Transverse colon (tissue), 4 donors: ENCODE measurements at regions not wholly inside any gene's neighbourhood (a gene's known extent, or its start where the extent isn't known, plus 50 kb on each side); places are given as distances from the start of the nearest gene placed in this dataset.

ENCODE experiments used
- DNase-seq: peaks from one replicate; pipeline ENCODE4 v3.0.0-alpha.2; 2019
- H3K27ac ChIP-seq, 4 donors: fragments of 200-600 bp; sonication (generic); 2 replicates each; pipeline ENCODE4 v1.5.1; 2016 to 2018; ENCODE audit warnings: inconsistent platforms in 4 of 4
- H3K27me3 ChIP-seq: fragments of 200-600 bp; sonication (generic); 2 replicates; pipeline ENCODE4 v1.5.1; 2017; ENCODE audit warnings: inconsistent platforms
- H3K36me3 ChIP-seq, 4 donors: fragments of 200-600 bp; sonication (generic); 2 replicates each; pipeline ENCODE4 v1.5.1; 2017 to 2019; ENCODE audit warnings: inconsistent platforms in 4 of 4
- H3K4me1 ChIP-seq, 4 donors: fragments of 200-600 bp; sonication (generic); 2 replicates each; pipeline ENCODE4 v1.5.1; 2017 to 2020; ENCODE audit warnings: inconsistent platforms in 4 of 4
- H3K4me3 ChIP-seq, 4 donors: fragments of 200-600 bp; sonication (generic); 1 replicate in 1 of 4; 2 replicates in 3 of 4; pipeline versions ENCODE4 v1.5.1 to v1.6.1; 2017 to 2019; ENCODE audit warnings: inconsistent platforms in 4 of 4
- H3K9me3 ChIP-seq, 2 donors: fragments of 200-600 bp; sonication (generic); 2 replicates each; pipeline ENCODE4 v1.5.1; 2017 to 2019; ENCODE audit warnings: inconsistent platforms in 2 of 2
- EP300 ChIP-seq: sonication (generic); formaldehyde crosslinking; IDR thresholded peaks from one replicate; pipeline ENCODE4 v1.6.1; 2017; ENCODE audit warnings: antibody characterized with exemption, low read depth
- POLR2A ChIP-seq: fragments of 450-650 bp; IDR thresholded peaks from one replicate; pipeline ENCODE4 v1.6.1; 2016; ENCODE audit warnings: antibody characterized with exemption, mild to moderate bottlenecking, moderate library complexity
- POLR2AphosphoS5 ChIP-seq, 3 donors: sonication (generic); formaldehyde crosslinking; IDR thresholded peaks; one replicate each; pipeline ENCODE4 v1.6.1; 2016; ENCODE audit warnings: antibody characterized with exemption in 3 of 3
- WGBS, 2 donors: methylation state at CpG; one replicate each; pipeline ENCODE4 v1.1.5; 2018; ENCODE audit warnings: low coverage in 1 of 2; 5-methylcytosine and 5-hydroxymethylcytosine counted together
- in situ Hi-C, 4 donors: fragments of 200-750 bp; cut with MboI; loops; one replicate each; pipeline versions ENCODE4 v1.15.0 to v1.15.1; 2017; ENCODE audit warnings: low sequenced_read_pairs in 3 of 4, low pct_ligation_motif_present in 1 of 4, low pct_unique_long_range_greater_than_20kb in 1 of 4
- intact Hi-C: fragments of 100-400 bp; cut with DNase I; formaldehyde crosslinking; loops from one replicate; pipeline ENCODE4 v1.15.1; 2023; ENCODE audit warnings: low total_unique reads
- TF ChIP-seq, protein P1 (sequence below), 5 experiments: fragments of 200-600 bp in 3 of 5; fragments of 450-650 bp in 2 of 5; sonication (generic) in 3 of 5; IDR thresholded peaks; 1 replicate in 2 of 5; 2 replicates in 3 of 5; pipeline ENCODE4 v1.5.1; 2016 to 2017; ENCODE audit warnings: antibody characterized with exemption in 5 of 5, inconsistent platforms in 3 of 5, mild to moderate bottlenecking in 2 of 5, moderate library complexity in 1 of 5

DNA sequence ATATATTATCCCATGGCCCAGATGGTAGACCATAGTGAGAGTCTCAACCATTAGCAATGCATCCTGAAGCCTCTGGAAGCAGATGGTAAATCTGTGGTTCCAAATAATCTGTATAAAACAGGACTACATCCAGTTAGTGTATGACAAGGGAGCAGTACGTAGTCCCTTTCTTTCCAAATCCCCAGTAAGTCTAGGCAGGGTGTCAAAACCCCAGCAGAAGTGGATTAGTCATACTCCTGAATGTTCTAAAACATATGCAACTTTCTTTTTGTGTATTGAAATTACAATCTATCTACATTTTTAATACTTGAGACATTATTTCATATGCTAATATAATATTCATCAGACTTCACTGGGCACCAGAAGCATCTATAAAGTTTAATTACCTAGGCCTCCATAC lies 295.1 kb upstream of the ANO5 start:
- TF ChIP-seq POLR2A = no peak
- no peak for TF ChIP-seq EP300
- no peak for TF ChIP-seq POLR2AphosphoS5 (IDR thresholded peaks at IDR 0.05)
- TF ChIP-seq, protein P1, sequence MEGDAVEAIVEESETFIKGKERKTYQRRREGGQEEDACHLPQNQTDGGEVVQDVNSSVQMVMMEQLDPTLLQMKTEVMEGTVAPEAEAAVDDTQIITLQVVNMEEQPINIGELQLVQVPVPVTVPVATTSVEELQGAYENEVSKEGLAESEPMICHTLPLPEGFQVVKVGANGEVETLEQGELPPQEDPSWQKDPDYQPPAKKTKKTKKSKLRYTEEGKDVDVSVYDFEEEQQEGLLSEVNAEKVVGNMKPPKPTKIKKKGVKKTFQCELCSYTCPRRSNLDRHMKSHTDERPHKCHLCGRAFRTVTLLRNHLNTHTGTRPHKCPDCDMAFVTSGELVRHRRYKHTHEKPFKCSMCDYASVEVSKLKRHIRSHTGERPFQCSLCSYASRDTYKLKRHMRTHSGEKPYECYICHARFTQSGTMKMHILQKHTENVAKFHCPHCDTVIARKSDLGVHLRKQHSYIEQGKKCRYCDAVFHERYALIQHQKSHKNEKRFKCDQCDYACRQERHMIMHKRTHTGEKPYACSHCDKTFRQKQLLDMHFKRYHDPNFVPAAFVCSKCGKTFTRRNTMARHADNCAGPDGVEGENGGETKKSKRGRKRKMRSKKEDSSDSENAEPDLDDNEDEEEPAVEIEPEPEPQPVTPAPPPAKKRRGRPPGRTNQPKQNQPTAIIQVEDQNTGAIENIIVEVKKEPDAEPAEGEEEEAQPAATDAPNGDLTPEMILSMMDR (IDR thresholded peaks at IDR 0.05) = no peak
- Histone ChIP-seq H3K9me3 (no peaks in the 10 kb centered on the region), H3K27ac (no peak overlapping the region), H3K4me1 (no peaks in the 10 kb centered on the region), H3K36me3 (no peaks in the 10 kb centered on the region), H3K27me3 (no peaks in the 10 kb centered on the region), H3K4me3 (no peak overlapping the region)
- in situ Hi-C loops = no loop called here
- WGBS, 2 donors = 76% methylated on average over 1 of the region's 1 CpG; no CpG with 5 or more reads in 1 of the 2 donors
- intact Hi-C loops = no loop called here
- no peak for DNase-seq

DNA sequence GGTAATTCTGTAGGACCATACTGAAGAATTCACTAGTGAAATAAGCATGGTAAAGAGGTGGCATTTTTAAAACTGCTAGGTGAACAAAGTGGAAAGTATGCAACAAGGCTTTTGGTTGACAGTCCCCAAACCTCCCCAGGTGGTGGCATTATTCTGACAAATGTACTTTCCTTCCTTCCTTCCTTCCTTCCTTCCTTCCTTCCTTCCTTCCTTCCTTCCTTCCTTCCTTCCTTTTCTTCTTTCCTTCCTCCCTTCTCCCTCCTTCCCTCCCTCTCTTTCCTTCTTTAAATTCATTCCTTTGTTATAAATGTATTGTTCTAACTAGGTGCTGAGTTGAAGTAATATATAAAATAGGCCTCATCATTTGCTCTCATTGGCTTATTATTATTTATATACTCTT lies 284.7 kb upstream of the ANO5 start:
- Histone ChIP-seq H3K4me3 (no peak overlapping the region), H3K4me1 (no peaks in the 10 kb centered on the region), H3K27me3 (no peaks in the 10 kb centered on the region), H3K36me3 (no peaks in the 10 kb centered on the region), H3K9me3 (no peaks in the 10 kb centered on the region), H3K27ac (no peak overlapping the region)
- TF ChIP-seq EP300 (no peak), POLR2A (no peak), POLR2AphosphoS5 (IDR thresholded peaks at IDR 0.05) (no peak)
- TF ChIP-seq, protein P1 (IDR thresholded peaks at IDR 0.05) = no peak
- intact Hi-C loops (no loop called here), in situ Hi-C loops (no loop called here)
- DNase-seq = no peak

DNA sequence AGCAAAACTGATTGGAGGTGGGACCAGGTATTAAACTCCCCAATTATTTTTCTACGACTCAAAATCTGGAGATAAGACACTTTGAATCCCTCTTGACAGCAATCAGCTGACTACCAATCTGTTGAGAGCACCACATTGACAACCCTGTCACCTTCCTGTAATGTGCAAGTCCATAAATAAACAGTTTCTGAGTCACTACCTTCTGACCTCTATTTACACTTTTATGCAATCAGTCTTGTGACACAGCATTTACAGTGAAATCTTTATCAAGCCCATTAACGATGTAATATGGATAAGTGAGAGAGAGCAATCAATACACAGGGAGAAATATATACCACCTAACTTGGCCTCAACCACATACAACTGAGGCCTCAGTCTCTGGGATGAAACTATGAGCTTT lies 283.7 kb upstream of the ANO5 start:
- 37 to 64% methylated on average over 2 of the region's 2 CpGs for WGBS, 2 donors

DNA sequence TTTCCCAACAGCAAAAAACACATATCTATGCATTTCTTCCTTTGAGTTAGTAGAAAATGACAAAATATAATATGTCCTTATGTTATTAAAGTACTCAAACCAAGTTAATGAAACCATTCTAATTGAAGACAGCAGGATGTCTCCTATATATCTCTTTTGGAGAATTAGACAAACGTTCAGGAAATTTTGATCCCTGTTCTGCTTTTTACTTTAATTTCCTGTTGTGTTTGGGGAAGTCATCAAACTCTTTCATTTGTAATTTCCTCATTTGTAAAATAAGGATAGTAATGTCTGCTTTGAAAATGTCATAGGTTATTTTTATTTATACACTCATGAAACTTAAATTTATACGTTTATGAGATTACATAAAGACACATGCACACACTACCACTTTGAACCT lies 281.8 kb upstream of the ANO5 start:
- Histone ChIP-seq H3K4me3 (no peak overlapping the region), H3K4me1 (no peaks in the 10 kb centered on the region)
- intact Hi-C loops = no loop called here

More for the DNA sequence above, 283.7 kb upstream of the ANO5 start:
- TF ChIP-seq, protein P1 (IDR thresholded peaks at IDR 0.05) = no peak
- TF ChIP-seq EP300 = no peak
- TF ChIP-seq POLR2AphosphoS5 (IDR thresholded peaks at IDR 0.05) = no peak
- TF ChIP-seq POLR2A = no peak
- no peaks in the 10 kb centered on the region for H3K9me3 ChIP-seq
- intact Hi-C loops (no loop called here), in situ Hi-C loops (no loop called here)
- no peaks in the 10 kb centered on the region for H3K4me1 ChIP-seq
- no peak overlapping the region for H3K4me3 ChIP-seq
- H3K36me3 ChIP-seq = no peaks in the 10 kb centered on the region
- no peak overlapping the region for H3K27ac ChIP-seq
- no peak for DNase-seq
- no peaks in the 10 kb centered on the region for H3K27me3 ChIP-seq

More for the DNA sequence above, 281.8 kb upstream of the ANO5 start:
- Histone ChIP-seq H3K9me3 (no peaks in the 10 kb centered on the region), H3K27me3 (no peaks in the 10 kb centered on the region), H3K27ac (no peak overlapping the region), H3K36me3 (no peaks in the 10 kb centered on the region)
- 40 to 54% methylated on average over 2 of the region's 2 CpGs for WGBS, 2 donors
- DNase-seq = no peak
- in situ Hi-C loops = no loop called here
- TF ChIP-seq POLR2A (no peak), POLR2AphosphoS5 (IDR thresholded peaks at IDR 0.05) (no peak), EP300 (no peak)
- TF ChIP-seq, protein P1 (IDR thresholded peaks at IDR 0.05) = no peak
